ENCODE measurements at regions not wholly inside any gene's neighbourhood (a gene's known extent, or its start where the extent isn't known, plus 50 kb on each side); places are given as distances from the start of the nearest gene placed in this dataset.

DNA sequence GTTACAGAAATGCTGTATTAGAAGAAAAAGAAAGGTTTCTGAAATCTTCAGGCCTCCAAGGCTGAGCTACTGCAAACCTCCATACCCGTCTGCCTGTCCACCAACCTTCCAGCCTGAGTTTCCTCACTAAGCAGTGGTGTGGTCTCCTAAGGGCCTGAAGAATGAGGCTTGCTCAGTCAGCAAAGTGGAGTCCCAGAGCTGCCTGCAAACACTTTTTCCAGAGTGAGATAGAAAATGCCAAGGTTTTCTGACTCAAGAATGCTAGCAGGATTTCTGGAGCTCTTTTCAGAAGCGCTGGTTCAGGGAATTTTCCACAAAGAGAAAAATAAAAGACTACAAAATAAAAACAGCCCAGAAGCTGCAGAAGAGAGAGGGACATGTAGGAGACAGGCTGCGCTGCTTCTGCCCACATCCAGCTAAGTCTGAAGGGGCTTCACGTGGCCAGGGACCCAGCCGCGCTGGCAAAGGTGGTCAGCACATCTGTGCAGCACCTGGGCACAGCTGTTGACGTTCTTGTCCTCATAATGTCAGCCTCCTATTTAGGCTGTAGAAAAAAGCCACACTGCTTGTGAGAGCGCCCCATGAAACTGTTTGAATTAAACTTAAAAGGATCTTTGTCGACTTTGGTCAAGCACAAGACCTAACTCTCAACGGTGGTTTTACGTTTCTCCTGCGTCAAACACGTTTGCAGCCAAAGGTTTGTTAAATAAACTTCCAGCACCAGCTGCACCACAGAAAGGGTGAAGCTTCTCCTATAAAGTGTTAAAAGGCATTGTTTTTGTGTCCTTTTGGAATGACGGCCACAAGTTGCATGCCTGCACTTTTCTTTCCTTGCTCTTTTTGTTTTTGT lies 209.0 kb downstream of the THBS2 start:
- DNase-seq, result no peak

DNA sequence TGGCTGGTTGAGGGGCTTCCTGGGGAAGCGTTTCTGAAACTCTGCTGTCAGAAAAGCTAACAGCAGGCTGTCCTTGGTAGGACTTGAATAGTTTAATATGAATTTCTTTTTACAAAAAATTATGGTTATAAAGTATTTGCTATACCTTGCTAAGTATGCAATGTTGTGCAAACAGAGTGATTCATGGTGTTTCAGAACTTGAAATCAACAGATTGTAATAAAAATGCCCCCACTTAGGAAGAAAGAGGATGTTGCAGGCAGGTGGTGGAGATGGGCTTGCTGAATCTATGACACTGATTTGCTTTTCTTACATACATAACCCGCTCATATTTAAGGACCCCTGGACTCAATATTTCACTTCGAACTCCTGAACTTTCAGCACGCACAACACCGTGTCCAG lies 211.6 kb downstream of the THBS2 start:
- no peak for DNase-seq

DNA sequence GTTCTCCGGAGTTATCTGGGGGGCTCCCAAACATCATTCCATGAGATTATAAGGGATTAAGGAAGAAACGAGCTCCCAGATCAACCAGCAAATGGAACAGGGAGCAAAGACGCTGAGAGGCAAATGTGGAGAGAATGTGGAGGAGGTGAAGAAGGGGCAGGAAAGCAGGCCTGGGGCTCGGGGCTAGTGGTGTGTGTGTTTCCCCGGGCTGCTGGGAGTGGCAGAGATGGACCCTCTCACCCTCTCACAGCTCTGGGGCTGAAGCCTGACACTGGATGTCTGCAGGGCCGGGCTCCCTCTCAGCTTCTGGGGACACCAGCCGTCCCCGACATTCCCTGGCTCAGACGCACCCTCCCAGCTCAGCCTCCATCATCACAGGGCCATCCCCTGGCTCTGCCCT lies 212.6 kb downstream of the THBS2 start:
- no peak for DNase-seq

DNA sequence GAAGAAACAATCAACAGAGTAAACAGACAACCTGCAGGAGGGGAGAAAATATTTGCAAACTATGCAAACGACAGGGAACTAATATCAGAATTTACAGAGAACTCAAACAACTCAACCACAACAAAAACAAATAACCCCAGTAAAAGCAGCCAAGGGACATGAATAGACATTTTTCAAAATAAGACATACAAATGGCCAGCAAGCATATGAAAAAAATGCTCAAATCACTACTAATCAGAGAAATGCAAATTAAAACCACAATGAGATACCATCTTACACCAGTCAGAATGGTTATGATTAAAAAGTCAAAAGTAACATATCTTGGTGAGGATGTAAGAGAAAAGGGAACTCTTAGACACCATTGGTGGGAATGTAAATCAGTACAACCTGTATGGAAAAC lies 215.0 kb downstream of the THBS2 start:
- no peak for DNase-seq

DNA sequence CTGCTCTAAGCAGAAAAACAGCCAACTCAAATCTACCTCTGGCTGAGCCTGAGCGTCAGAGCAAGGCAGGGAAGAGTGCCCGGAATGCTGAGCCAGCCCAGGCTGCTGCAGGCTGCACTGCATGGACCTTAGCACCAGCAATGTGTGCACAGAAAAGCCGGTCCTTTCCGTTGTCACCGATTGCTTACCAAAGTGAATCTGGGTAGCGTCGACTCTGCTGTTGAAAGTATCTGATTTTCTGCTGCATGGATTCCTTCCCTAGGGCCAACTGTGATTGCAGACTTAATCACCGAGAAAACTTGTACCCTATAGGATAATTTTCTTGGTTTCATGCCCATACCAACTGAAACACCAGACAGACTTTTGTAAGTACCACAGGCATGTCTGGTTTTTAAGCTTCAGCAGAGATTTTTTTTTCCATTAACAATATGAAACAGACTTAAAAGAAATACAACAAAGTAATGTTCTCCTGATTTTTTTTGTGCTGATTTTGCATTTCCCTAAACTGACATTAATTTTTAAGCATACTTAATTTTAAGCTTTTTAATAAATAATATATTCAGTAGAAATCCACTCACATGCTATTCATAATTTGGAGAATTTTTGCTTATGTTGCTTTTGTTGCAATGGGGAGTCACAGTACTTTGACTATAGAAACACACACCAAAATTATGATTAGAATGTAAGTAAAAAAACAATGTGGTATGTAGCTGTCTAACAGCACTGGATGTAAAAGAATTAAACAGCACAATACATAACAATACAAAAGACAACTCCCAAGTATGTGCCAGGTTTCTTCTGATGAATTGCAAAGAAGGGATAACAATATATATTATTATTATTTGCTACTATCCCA lies 218.0 kb downstream of the THBS2 start:
- DNase-seq, result no peak

DNA sequence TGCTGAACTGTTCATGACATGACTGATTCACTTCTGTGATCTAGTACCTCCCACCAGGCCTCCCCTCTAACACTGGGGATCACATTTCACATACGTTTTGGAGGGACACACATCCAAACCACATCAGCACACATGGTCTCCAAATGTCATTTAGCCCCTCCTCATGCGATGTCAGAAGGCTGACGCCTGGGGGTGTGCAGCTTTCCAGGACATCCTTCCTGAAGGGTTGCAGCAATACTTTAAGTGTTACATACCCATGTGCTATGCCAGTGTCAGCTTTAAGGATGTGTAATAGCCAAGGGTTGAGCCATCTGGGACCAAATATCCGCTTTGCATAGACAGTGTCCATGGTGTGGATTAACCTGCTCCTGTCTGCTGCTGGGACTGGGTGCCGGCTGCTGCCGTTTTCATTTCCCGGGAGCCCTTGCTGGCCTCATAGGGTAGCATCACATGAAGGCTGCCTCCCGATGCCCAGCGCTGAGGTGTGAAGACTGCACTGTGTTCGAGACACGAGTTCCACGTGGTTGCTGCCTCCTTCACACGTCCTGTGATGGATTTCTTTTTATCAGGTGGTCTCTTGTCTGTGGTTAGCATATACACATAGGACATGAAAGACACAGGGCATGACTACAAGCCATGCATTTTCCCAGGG lies 219.0 kb downstream of the THBS2 start:
- DNase-seq, result no peak

DNA sequence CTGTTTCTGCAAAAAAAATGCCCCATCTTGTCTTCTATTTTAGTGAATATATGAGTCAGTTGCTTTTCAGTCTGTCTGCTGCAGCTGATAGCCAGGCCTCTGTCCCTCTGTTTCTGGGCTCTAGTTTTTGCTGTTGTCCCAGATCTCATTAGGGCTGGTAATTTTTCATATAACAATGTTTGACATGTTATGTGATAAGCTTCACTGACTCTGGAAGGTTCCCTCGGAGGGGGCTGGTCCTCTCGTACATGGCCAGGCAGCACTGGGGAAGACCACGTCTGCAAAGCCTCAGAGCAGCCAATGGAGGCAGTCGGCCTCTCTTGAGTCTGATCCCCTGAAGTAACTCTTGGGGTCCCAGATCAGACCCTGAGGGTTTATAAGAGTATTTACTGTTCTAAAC lies 223.8 kb downstream of the THBS2 start:
- no peak for DNase-seq

DNA sequence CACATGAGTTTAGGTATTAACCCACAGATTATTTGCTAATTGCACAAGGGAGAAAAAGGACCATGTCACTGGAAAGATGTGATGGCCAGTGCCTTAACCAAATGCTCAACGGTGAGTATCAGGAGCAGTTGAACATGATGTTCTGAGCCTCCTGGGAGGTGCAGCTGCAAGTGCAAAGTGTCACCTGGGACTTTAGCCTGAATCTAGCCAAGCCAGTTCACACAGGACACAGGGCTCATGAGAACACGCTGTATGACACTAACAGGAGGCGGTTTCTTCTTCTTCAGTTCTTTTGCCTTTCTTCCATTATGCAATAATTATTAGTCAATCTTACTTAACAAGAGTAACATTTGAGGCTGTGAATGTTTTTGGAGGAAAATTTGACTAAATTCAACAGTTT lies 225.3 kb downstream of the THBS2 start:
- no peak for DNase-seq

DNA sequence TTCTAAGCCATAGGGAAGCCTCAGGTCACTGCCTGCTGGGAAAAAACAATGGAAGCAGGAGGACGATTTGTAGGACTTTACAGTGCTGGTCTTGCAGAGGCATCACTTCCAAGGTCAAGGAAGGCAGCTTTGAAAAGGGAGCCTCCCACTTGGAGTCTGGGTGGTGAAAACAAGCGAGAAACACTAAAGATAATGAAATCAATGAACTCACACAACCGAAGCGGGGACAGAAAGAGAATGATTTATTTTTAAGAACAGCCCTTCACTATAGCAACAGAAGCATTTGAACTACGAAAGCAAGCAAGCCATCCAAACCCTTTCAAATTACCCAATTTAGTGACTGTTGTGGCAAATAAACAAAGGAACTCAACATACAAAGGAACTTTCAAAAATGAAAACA lies 227.5 kb downstream of the THBS2 start:
- no peak for DNase-seq

DNA sequence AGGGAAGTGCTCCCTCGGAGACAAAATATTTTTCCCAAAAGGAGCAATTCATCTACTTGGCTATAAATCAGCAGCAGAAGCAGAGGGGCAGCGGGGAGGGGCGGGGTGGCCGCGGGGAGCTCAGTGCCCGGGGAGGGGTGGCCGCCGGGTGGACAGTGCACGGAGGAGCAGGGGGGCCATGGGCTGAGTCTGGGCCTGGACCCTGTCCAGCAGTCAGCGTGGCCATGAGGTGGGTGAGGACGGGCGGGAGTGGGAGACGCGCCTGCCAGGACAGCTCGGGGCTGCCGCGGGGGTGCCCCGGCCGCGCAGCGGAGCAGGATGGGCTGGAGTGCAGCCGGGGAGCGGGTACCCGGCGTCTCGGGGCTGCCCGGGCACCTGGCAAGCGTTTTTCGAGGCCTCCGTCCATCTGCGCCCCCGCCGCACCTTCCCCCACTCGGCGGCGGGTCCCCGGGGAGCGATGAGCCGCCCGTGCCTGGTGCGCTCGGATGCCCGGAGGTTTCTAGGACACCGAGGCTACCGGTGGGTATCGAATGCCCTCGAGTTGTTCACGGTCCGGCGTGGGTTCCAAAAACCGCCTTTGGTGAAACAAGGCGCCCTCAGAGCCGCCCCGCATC lies 229.5 kb downstream of the THBS2 start:
- no peak for DNase-seq

DNA sequence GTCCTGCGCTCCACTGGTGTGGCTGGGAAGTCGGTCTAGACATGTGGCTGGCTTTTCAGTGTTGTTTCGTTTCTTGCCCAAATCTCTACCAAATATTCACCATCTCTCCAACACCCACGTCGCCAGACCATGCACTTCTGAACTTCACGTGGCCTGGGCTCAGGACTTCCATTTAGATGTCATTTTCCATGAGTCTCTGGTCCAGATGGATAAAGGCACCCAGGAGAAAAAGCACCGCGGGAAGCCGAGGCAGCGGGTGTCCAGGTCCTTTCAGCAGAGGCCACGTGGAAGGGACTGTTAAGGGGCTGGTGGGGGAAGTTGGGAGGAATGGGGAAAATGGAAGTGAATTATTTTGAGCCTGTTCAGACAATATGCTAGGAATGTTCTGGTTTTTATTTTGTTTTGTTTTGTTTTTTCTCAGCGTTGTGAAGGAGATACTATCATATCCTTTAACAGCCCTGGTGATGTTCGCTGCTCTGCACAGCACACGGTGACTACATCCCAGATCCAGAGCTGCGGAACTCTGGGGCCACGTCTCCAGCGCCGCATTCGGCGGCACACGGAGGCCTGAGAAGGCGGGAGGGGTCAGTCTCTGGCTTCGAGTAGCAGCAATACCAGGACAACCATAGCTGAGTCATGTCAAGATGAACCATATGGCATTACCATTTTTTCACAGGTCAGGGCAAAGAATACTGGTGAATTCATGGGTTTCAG lies 230.3 kb downstream of the THBS2 start:
- DNase-seq, result no peak

DNA sequence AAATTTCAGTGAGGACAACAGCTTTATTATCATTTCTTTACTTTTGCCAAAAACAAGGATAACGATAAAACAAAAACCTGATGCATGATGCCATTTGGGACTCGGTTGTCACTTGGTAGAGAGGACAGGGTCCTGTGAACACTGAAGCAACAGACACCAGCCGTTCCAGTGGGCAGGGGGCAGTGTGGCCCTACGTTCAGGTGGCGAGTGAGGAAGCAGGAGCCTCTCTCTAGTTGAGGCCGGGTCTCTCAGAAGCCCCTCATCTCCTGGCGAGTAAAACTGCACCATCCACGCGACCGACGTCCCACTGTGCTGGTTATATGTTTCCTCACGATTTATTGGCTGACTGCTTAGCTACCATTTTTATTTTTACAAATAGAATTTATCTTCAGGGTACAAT lies 231.6 kb downstream of the THBS2 start:
- DNase-seq, result no peak

DNA sequence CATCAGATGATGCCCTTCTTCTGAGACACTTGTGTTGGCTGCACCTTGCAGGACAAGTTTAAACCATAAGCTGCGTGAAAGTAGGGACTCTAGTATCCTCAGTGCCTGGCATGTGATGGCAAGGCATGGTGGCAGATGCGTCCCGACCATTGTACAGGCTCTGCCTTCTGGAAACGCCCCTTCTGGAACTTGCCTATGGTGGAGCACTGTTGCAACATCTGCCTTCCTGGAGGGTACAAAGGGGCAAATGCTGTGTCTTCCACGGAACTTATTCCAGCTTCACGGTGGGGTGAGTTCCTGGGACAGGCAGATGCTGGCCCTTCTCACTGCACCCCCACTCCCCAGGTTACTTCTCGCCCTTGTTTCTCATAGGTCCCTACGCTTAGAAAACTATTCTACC lies 232.8 kb downstream of the THBS2 start:
- no peak for DNase-seq

DNA sequence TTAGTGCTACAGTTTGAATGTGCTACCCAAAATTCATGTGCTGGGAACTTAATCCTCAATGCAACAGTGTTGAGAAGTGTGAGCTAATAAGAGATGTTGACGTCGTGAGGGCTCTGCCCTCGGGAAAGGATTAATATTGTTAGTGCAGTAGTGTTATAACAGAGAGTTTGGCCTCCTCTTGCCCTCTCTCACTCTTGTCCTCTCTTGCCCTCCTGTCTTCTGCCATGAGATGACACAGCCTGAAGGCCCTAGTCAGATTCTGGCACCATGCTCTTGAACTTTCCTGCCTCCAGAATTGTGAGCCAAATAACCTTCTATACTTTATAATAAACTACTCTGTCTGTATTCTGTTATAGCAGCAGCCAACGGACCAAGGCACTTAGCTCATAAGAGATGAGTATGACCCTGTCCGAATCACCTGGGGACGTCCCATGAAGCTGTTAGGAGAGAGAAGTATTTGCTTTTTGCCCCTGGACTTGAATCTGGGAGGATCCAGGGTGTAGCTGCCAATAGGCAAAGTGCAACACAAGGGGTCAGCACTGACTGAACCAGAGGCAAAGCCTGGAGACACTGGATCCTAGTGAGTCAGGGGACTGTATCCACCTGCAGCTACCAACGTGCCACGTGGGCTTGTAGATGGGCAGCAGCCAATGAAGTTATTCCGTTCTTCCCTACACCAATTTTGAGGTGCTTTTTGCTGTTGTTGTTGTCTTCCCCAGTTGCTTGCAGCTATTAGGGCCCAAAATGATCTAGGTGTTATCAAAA lies 233.7 kb downstream of the THBS2 start:
- no peak for DNase-seq

DNA sequence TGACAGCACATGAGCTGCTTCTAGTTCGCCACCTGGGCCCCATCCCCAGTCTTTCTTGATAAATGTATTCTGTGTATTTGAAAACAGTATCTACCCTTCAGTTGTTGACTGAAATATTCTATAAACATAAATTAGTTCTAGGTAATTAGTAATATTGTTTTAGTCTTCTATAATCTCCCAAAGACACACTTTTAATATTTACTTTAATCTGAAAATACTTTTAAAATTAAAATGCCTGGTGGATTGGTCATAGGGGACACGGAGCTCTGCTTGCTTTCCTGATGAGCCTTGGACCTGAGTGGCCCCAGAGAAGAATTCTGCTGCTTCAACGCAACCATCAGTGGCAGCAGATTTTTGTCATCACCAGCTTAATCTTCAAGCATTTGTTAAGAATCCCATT lies 234.5 kb downstream of the THBS2 start:
- no peak for DNase-seq

DNA sequence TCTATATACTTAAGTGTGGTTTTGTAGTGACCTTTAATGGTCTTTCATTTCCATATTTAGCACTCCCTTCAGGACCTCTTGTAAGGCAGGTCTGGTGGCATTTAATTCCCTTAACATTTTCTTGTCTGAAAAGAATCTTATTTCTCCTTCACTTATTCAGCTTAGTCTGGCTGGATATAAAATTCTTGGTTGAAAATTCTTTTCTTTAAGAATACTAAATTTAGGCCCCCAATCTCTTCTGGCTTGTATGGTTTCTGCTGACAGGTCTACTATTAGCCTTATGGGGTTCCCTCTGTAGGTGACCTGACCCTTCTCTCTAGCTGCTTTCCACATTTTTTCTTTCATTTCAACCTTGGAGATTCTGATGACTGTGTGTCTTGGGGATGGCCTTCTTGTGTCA lies 236.9 kb downstream of the THBS2 start:
- DNase-seq, result no peak

DNA sequence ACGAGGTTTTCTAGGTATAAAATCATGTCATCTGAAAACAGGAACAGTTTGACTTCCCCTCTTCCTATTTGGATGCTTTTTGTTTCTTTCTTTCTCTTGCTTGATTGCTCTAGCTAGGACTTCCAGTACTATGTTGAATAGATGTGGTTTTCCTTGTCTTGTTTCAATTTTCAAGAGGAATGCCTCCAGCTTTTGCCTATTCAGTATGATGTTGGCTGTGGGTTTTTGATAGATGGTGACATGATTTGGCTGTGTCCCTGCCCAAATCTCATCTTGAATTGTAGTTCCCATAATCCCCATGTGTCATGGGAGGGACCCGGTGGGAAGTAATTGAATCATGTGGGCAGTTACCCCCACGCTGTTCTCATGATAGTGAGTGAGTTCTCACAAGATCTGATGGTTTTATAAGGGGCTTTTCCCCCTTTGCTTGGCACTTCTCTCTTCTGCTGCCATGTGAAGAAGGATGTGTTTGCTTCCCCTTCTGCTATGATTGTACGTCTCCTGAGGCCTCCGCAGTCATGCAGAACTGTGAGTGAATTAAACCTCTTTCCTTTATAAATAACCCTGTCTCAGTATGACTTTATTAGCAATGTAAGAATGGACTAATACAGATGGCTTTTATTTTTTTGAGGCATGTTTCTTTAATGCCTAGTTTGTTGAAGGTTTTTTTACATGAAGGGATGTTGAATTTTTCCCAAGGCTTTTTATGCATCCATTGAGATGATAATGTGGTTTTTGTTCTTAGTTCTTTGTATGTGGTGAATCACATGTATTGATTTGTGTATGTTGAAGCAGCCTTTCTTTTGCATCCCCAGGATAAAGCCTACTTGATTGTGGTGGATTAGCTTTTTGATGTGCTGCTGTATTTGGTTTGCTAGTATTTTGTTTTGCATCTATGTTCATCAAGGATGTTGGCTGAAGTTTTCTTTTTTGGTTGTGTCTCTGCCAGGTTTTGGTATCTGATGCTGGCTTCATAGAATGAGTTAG lies 239.1 kb downstream of the THBS2 start:
- DNase-seq, result no peak

DNA sequence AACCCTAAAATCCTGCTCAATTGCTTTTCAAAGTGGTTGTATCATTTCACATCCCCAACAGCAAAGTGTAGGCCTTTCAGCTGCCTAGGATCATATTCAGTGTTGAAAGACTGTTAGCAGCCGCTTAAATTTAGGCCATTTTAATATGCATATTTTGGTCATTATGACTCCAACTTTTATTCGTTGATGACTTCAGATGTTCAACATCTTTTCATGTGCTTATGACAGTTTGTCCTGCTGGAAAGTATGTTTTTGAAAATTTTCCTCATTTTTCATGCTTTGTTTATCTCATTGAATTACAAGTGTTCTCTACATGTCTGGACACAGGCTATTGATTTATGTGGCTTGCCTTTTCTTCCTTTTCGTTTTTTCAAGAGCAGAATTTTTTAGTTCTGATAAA lies 244.0 kb downstream of the THBS2 start:
- DNase-seq, result no peak

DNA sequence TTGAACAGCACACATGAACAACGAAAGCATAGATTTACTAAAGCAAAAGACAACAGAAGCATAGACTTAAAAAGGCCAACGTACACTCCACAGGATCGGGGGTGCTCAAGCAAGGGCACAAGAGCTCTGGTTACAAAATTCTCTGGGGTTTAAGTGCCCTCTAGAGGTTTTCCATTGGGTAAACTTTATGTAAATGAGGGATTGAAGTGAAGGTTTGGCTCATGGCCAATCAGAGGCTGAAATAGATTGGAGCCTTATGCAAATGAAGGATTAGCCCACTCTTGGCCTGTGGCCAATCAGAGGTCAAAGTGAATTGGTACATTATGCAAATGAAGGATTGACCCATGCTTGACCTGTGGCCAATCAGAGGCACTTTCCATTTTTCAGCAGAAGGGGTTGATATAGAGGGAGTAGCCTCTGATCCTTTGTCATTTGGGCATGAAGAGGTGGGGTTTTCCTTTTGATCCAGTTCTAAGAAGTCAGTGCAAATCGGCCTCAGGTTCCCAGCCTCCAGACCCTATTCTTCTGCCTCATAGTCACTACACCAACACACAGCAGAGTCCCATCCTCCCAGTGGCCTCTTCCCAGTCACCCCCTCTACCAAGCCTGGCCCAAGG lies 244.9 kb downstream of the THBS2 start:
- no peak for DNase-seq

DNA sequence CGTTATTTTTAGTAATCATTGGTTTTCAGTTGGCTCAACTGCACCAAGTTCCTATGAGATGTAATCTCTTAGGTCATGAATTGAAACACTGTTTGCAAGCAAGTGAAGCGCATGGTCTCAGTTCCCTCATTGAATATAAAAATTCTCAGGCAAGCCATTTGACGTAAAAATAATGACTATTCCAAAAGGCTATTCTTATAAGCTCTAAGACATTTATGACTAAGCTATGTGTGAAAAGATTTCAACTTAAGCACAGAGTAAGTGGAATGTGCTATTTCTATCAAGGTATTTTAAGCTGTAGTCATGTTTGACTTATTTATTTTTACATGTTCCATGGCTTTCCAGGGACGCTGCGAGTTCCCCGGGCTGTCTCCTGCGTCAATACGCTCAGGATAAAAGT lies 248.5 kb downstream of the THBS2 start:
- no peak for DNase-seq
